HG02642 (cell line): ENCODE measurements at regions not wholly inside any gene's neighbourhood (a gene's known extent, or its start where the extent isn't known, plus 50 kb on each side); places are given as distances from the start of the nearest gene placed in this dataset.
"Not testable (repeated sequence)": the region's sequence is repeated elsewhere in the genome, so short reads cannot be mapped to it uniquely, and the experiment has no call there.

Source experiments
- ATAC-seq: cut with Tn5 transposase; IDR thresholded peaks from one replicate; pipeline ENCODE4 v1.9.1; 2021; ENCODE audit warnings: mild to moderate bottlenecking; ENCODE audit not compliant: unreplicated experiment, poor library complexity

- no peak for ATAC-seq
Measured at GRCh38 chr4:116705466-116705865, 379.9 kb downstream of the TRAM1L1 start.

- no peak for ATAC-seq
Measured at GRCh38 chr4:116702949-116703348, 382.4 kb downstream of the TRAM1L1 start.

DNA sequence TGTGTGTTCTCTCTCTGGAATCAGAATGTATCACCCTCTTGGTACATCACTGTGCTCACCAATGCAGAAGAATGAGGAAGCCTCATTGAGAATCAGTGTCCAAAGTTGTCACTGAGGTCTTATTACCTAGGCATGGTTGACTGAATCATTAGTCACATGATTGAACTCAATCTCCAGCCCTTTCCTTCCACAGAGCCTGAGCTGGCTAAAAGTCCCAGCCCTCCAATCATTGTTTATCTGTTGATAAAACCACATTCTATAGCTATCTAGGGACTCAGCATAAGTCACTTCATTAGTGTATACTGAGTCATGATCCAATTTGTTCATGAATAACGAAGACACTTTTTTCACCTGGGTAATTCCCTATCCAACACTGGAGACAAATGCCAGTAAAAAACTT is 396.8 kb downstream of the TRAM1L1 start:
- ATAC-seq, result no peak

GRCh38 chr4:116668190-116668589 is 417.2 kb downstream of the TRAM1L1 start:
- no peak for ATAC-seq

DNA sequence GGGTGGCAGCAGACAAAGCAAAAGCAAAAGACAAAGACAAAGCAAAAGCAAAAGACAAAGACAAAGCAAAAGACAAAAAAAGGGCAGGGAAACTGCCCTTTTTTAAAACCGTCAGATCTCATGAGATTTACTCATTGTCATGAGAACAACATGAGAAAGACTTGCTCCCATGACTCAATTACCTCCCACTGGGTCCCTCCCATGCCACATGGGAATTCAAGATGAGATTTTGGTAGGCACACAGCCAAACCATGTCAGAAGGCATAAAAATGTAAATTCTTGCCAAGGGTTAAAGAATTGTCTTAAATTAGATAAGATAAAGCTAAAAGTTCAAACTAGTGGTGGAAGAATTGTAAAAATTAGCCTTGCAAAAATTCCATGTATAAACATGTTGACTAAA is 419.7 kb downstream of the TRAM1L1 start:
- no peak for ATAC-seq

DNA sequence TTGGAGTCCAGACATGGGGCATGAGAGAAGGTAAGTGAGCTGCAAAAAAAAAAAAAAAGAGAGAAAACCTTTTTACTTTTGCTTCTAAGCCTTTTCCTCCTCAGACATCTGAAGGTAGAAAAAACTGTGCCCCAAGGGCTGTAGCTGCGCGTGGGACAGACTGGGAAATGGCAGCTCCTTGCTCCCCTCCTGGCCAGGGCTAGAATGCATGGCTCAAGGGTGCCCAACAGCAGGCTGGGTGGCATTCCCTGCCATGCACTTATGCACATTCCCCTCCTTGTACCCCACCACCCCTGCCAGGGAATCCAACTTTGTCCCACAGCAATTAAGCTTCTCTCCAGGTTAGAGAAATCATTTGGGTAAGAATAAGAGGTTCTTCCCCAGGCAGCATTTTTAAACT is 421.2 kb downstream of the TRAM1L1 start:
- no peak for ATAC-seq

- no peak for ATAC-seq
Measured at GRCh38 chr4:116639070-116639577, 446.3 kb downstream of the TRAM1L1 start.

GRCh38 chr4:116638592-116638991 is 446.8 kb downstream of the TRAM1L1 start:
- no peak for ATAC-seq

DNA sequence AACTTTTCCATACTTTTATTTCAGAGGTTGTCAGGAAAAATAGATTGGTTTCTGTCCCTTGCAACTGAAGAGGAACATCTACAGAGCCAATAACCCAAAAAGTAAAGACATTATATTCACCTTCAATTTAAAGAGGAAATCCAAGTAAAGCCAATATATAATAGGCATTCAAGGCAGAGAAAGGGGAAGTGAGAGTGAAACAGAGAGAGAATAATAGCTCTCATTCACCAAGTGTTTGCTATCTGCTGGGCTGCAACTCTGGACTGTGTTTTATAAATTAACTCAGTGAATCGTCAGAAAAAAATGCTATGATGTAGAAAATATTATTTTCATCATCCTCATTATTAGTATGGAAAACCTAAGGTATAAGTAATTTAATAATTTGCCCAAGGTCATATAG is 448.5 kb downstream of the TRAM1L1 start:
- peak; percentile 98 for ATAC-seq

DNA sequence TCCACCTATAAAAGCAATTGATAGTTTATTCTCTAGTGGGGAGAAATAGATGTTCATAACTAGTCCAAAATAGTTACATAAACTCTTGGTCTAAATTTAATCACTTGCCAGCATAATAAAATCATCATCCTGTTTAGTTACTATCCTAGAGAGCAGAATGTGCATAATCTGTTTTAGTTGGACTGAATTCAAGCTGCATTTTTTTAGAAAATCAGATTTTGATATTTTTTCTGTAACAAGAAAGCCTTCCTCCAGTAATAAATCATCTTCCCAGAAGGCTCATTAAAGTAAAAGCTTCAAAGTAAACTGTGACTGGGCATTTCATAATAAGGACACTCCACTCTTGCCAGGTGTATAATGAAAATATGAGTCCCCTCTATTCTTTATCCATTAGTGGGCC is 453.1 kb downstream of the TRAM1L1 start:
- ATAC-seq, result no peak

DNA sequence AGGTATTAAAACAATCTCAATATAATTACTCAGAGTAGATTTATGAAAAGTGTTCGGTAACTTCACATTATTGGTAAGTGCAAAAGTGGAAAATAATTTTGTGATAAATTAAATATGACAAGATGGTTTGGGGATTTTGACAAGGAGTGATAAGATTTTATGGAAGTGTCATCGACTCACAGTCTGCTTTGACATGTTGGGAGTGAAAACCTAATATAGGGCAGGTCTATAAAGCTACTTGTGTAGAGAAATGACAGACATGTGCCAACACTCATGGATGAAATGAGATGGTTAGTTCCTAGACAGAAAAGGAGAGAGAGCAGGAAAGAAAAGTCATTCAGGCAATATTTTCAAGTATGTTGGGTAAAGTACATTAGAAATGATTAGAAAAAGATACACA is 456.8 kb downstream of the TRAM1L1 start:
- no peak for ATAC-seq

- no peak for ATAC-seq
Measured at GRCh38 chr4:116627545-116627944, 457.8 kb downstream of the TRAM1L1 start.

DNA sequence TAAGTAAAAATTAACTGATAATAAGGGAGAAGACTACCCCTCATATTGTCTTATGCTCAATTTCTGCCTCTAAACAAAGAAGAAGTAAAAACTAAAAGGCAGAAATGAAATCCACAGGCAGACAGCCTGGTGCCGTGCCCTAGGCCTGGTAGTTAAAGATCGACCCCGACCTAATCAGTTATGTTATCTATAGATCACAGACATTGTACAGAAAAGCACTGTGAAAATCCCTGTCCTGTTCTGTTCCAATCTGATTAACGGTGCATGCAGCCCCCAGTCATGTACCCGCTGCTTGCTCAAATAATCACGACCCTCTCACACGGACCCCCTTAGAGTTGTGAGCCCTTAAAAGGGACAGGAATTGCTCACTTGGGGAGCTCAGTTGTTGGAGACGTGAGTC is 465.9 kb downstream of the TRAM1L1 start:
- not testable (repeated sequence) for ATAC-seq

GRCh38 chr4:116618638-116619037 is 466.7 kb downstream of the TRAM1L1 start:
- no peak for ATAC-seq

DNA sequence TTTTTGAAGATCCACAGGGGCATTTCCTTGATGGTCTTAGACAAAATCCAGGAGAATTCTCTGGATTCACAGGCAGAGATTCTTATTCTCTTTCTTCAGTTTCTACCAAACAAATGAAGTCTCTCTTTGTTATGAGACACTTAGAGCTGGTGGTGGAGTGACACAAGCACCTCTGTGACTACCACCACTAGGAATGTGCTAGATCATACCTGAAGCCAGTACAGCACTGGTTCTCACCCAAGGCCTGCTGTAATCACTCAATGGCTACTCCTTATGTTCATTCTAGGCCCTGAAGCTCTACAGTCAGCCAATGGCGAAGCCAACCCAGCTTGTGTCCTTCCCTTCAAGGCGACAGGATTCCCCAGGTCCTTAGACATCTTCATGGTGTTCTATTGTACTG is 482.3 kb downstream of the TRAM1L1 start:
- ATAC-seq, result no peak

GRCh38 chr4:116599859-116600258 is 485.5 kb downstream of the TRAM1L1 start:
- ATAC-seq, result no peak

DNA sequence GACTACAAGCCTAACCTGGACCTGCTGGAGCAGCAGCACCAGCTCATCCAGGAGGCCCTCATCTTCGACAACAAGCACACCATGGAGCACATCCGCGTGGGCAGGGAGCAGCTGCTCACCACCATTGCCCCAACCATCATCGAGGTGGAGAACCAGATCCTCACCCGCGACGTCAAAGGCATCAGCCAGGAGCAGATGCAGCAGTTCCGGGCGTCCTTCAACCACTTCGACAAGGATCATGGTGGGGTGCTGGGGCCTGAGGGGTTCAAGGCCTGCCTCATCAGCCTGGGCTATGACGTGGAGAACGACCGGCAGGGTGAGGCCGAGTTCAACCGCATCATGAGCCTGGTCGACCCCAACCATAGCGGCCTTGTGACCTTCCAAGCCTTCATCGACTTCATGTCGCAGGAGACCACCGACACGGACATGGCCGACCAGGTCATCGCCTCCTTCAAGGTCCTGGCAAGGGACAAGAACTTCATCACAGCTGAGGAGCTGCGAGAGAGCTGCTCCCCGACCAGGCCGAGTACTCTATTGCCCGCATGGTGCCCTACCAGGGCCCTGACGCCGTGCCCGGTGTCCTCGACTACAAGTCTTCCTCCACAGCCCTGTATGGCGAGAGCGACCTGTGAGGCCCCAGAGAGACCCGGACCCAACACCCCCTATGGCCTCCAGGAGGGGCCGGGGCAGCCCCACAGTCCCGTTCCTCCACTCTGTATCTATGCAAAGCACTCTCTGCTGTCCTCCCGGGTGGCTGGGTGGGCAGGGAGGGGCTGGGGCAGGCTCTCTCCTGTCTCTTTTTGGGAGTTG is 486.2 kb downstream of the TRAM1L1 start:
- no peak for ATAC-seq

- no peak for ATAC-seq
Measured at GRCh38 chr4:116598155-116598979, 487.0 kb downstream of the TRAM1L1 start.

GRCh38 chr4:116590648-116591047 is 494.7 kb downstream of the TRAM1L1 start:
- no peak for ATAC-seq

GRCh38 chr4:116588783-116589182 is 496.6 kb downstream of the TRAM1L1 start:
- no peak for ATAC-seq

DNA sequence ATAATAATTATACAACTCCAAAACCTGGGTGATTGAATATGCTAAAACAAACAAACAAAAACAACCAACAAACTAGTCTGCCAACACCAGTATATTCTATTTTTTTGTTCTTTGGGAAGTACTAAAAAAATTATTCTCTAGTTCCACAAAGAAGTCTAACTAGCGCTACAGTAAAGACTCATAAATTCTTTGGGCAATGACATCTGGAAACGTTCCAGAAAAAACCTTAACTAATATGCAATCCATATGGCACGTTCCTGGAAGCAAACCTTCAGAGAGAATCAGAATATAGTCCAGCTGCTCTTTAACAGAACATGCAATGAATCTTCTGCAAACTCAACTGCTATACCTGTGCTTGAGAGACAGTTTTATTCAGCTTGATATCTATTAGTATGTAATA is 500.1 kb downstream of the TRAM1L1 start:
- ATAC-seq, result no peak
